GM21390 (cell line): ENCODE measurements at regions not wholly inside any gene's neighbourhood (a gene's known extent, or its start where the extent isn't known, plus 50 kb on each side); places are given as distances from the start of the nearest gene placed in this dataset.

Experiments used
- ATAC-seq: cut with Tn5 transposase; IDR thresholded peaks from one replicate; pipeline ENCODE4 v1.9.1; 2021; ENCODE audit not compliant: unreplicated experiment

DNA sequence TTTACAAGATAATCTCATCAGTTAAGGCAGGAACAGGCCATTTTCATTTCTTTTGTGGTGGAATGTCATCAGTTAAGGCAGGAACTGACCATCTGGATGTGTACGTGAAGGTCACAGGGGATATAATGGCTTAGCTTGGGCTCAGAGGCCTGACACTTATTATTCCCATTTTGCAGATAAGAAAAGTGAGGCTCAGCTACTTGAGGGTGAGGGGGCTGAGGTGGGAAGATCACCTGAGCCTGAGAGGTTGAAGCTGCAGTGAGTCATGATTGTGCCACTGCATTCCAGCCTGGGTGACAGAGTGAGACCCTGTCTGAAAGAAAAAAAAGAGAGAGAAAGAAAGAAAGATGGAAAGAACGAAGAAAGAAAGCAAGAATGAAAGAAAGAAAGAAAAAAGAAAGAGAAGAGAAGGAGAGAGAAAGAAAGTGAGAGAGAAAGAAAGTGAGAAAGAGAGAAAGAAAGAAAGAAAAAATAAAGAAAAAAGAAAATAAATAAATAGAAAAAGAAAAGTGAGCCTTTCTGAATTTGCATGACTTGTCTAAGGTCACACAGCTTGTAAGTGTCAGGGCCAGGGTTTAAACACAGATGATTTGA lies 142.0 kb downstream of the TMEM30B start:
- ATAC-seq, result no peak

DNA sequence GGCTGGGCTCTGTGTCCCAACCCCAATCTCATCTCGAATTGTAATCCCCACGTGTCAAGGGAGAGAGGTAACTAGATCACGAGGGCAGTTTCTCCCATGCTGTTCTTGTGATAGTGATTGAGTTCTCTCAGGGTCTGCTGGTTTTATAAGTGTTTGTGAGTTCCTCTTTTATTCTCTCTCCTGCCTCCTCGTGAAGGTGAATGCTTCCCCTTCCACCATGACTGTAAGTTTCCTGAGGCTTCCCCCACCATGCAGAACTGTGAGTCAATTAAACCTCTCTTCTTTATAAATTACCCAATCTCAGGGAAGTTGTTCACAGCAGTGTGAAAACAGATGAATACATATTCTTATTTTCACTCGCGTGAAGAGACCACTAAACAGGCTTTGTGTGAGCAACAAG lies 148.2 kb downstream of the TMEM30B start:
- no peak for ATAC-seq

GRCh38 chr14:61132336-61132735 lies 148.8 kb downstream of the TMEM30B start:
- ATAC-seq, result no peak

DNA sequence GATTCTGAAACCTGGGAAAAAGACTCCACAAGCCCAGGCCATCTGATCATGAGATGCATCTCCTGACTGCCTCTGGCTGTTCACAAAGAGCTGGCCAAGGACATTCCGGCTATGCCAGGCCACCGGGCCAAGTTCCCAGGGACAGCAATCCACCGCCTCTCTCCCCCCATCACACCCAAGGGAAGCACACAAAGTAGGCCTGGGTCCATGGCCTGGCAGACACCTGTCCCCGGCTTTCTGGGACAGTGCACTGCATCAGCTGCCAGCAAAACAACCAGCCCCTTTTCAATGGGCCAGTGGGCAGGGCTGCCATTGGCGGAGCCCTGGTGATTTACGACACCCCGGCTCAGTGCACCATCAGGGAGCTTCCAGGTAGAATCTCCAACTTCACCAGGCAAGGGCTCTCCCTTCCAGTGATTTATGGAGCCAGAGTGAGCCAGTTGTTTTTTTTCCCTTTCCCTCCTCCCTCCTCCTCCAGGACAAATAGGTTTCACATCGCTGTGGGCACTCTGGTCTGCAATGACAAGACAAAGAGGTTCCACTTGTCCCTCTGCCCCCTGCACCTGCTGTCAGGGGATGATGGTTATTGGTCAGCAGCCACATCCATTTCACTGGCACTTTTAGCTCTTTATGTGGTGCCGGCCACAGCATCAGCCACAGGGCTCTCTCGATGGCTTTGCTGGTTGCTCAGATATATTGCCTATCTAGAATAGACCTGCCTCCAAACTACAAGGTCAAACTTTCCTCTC lies 149.6 kb downstream of the SLC38A6 start:
- ATAC-seq, result no peak

DNA sequence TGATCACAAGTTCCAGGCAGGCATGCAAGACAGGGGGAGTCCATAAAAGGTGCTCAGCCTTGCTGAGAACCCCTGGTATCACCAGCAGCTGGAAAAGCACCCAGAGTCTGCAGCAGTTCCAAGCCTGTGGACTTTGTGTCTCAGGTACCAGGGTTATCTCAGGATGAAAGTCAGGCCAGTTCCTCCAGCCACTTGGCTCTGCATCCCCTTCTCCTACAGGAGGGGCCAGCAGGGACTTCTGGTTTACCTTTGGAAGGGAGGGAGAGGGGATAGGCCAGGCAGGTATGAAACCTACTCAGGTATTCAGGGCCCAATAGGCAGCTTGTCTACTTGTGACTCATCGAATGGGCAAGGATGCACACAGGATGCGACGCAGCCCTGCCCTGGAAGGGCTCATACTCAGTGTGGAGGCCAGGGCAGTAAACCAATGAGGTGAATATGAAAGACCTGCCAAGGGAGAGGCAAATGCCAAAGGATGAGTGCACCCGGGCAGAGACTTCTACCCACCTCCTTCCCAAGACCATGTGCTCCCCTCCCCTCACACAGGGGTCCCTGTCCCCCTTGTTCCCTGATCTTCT lies 148.2 kb downstream of the SLC38A6 start:
- ATAC-seq, result no peak

GRCh38 chr14:61128382-61129167 lies 147.5 kb downstream of the SLC38A6 start:
- ATAC-seq, result no peak

DNA sequence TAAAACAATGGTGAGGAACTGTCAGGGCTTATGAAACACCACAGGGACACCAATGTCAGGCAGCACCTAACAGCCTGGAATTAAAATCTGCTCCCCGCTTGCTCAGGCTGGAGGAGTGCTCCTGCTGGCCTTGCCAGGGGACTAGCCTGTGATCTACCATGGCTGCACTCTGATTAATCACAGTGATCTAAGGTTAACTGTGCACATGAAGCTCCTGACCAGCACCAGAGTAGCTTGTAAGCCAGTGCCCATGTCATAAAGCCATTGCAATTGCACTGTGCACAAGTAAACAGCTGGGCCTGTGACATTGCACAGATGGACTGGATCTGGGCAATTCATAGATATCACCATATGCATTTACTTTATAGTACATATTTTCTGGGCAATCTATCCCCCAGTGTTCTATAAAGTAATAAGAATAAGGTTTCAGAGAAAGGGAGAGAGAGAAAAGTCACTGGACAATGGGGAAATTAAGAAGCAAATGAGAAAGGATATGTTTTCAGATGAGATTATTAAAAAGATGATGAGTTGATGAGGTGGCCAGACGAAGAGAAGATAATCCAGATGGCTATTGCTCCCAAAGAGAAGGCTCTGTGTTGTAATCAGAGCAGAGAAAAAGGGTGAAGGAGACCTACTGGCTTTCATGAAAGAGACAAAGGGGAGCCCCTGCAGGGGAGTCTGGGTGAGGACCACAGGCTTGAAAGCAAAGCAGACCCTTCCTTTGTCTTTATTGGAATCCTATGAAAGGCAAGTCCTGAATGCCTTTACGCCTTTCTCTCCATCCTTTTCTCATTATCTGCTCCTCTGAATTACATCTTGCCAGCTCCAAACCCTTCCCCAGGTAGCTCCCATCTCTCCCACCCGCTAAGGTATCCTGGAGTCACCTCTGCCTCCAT lies 145.8 kb downstream of the SLC38A6 start:
- ATAC-seq, result no peak

DNA sequence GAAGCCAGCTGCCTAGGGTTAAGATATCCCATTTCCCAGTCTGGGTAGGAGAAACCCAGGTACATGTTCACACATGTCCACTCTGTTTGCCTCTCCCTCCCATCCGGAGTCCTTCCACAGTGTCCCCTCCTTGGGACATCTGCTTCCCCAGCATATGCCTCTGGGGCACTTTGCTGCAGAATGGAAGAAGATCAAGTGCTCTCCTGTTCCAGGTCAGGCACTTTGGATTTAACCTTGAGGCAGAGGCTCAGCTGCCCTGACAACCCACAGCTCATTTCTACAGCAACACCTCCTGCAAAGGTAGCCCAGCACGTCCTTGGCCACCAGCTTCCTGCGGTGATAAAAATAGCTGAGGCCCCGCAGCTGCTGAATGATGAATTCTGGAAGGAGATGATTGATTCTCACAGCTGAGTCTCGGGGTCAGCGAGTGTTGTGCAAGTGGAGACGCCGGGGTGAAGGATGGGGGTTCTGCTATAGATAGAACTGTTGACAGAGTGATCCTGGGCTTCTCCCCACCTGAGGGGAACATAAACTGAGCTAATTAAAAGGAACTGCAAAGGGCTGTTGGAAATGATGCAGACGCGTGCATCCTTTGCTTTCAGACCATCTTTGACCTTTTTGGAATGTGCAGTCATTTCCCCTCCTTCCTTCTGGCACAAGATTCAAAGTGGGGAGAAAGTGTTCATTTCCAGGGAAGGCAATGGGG lies 145.0 kb downstream of the SLC38A6 start:
- no peak for ATAC-seq

DNA sequence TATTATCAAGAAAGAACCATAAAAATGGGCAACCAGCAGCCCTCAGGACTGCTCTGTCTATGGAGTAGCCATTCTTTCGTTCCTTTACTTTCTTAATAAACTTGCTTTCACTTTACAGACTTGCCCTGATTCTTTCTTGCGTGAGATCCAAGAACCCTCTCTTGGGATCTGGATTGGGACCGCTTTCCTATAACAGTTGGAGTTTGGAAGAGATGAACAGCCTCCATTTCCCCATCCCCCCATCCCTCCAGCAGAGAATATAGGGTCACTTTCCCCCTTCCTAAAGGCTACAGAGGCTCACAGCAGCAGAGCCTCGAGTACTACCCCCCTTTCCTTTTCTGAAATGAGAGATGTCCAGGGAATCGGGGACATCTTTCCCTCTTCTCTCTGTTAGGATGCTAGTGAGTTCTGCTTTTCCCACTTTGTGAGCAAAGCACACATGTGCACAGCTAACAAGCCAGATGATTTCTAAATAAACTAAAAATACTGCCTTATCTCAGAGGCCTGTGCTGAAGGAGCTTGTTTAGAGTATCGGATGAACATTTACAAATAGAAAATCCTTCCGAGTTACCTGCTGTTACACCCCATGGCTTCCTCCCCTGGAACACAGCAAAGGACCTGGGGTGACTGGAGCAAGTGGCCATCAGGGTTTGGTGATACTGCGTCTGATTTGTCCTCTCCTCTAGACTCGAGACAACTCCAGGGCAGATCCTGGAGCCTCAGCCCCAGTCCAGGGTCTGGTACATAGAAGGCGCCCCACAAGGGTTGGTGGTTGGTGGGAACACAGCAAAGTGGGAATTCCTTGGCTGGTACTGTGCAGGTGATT lies 144.2 kb downstream of the SLC38A6 start:
- no peak for ATAC-seq

DNA sequence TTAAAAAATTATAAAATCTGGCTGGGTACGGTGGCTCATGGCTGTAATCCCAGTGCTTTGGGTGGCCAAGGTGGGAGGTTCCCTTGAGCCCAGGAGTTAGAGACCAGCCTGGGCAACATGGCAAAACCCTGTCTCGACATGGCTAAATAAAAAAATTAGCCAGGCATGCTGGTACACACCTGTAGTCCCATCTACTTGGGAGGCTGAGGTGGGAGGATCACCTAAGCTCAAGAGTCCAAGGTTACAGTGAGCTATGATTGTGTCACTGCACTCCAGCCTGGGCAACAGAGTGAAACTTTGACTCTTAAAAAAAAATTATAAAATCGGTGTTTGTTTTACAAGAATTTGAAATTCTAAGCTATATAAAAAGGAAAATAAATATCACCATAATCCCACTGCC lies 141.8 kb downstream of the SLC38A6 start:
- no peak for ATAC-seq

- no peak for ATAC-seq
Measured at GRCh38 chr14:61121355-61121787, 140.3 kb downstream of the SLC38A6 start.

- no peak for ATAC-seq
Measured at GRCh38 chr14:61120576-61120975, 139.5 kb downstream of the SLC38A6 start.

DNA sequence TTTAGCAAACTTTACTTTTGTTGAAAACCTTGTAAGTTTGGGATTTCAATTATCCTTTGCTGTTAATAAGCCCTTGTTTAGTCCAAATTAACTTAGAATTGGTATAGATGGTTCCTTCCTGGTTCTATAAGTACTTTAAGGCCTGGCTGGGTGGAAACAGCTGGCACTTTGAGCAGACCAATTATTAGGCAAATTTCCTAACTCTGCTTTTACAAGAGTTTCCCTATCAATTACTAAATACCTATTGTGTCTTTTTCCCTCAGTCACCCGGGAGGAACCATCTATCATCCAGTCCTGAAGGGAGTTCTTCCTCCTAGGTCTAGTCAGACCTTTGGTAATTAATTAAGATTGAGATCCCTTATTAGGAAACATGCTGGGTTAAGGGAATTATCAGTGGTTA lies 138.0 kb downstream of the SLC38A6 start:
- no peak for ATAC-seq

GRCh38 chr14:61116369-61116768 lies 135.3 kb downstream of the SLC38A6 start:
- no peak for ATAC-seq

DNA sequence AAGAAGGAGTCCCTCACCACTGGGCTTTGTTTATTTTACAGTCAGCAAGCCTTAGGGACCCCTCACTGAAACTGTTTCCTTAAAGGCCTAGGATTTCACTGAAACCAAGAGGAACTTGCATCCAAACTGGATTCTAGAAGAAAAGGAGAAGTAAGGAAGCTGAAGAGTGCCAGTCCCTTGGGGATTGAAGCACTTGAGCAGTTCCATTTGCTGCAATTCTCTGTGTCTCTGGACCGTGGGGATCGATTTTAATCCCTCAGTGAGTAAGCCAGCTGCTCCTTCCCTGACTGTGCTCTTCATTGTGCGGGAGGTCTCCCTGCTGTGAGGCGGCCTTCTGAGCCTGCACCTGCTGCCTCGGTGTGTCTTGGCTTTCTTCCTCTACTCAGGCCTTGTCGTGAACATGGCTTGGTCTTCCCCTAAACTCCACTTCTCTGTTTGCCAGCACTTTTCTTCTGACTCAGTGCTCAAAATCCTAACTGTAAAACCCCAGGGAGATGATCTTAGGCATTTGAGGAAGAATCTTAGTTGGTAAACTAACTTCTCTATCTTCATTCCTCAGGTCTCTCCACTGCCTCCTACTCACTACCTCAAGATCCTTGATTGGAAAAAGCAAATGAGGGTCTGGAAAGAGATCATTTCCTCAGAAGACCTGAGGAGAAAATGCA lies 132.6 kb downstream of the SLC38A6 start:
- no peak for ATAC-seq

DNA sequence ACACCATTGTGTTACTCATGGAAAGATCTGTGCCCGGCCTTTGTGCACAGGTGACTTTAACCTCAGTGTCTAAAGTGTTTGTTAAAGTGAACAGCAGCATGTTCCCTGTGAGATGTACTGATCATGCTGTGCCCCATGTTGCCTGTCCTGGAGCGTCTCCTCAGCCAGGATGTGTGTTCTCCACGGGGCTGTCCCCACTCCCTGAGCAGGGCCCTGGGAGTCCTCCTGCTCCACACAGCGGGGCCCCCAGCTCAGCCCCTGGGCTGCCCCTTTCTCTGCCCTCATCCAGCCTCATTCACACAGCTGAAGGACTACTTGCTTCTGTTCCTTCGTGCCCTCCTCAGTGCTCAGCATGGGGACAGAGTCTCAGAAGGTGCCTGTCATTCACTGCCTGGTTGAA lies 131.5 kb downstream of the SLC38A6 start:
- no peak for ATAC-seq

- no peak for ATAC-seq
Measured at GRCh38 chr14:61111731-61112130, 130.7 kb downstream of the SLC38A6 start.

GRCh38 chr14:61111209-61111665 lies 130.2 kb downstream of the SLC38A6 start:
- no peak for ATAC-seq
